ENCODE measurements at regions not wholly inside any gene's neighbourhood (a gene's known extent, or its start where the extent isn't known, plus 50 kb on each side); places are given as distances from the start of the nearest gene placed in this dataset.

DNA sequence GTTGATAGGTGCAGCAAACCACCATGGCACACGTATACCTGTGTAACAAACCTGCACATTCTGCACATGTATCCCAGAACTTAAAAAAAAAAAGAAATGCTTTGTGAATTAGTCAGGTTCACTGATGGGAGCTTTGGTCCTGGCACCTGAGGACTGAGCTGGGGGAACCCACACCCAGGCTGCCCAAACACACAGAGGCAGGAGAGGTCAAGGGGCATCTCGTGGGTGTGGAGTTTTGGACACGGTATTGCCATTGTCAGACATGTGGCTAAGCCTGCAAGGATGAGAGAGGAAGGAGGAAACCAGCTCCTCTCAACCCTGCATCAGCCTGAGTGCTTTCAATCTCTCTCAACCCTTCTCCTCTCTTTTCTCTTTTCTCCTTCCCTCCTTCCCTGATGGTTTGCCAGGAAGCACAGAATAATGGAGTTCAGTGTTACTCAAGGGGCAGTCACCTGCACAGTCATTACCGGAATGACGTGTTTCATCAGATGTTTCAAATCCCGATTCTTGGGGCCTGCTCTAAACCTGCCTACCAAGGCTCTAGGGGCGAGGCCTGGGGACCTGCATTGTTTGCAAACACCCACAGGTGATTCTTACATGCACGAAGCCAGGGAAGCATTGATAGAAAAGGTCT lies 89.9 kb upstream of the NEDD9 start:
- CTCF ChIA-PET = interaction anchor here (0.8 to 1.2 kb wide), 3 partner anchors 17 to 32 kb away, joined by 3 to 4 read pairs (median 3); no protein-coding TSS in a partner anchor
- Mint-ChIP-seq H3K27me3 (no peaks in the 10 kb centered on the region), H3K36me3 (ENCODE audit: low read depth) (peaks cover 43% of the 10 kb centered on the region), H3K4me1 (peaks cover 79% of the 10 kb centered on the region), H3K9me3 (ENCODE audit: low read depth) (no peaks in the 10 kb centered on the region), H3K4me3 (no peak overlapping the region), H3K27ac (no peak overlapping the region)
- no peak for DNase-seq
- POLR2A ChIA-PET = no interaction called here
- no peak for ATAC-seq
- intact Hi-C loops (cut with DNase I, micrococcal nuclease) = loop anchor here (5.0 to 10.0 kb wide), 2 partner anchors 90 to 392 kb away; no protein-coding TSS in a partner anchor

- H3K9me3 Mint-ChIP-seq (ENCODE audit: low read depth) = no peaks in the 10 kb centered on the region
- CTCF ChIA-PET = interaction anchor here (0.8 to 1.2 kb wide), 2 partner anchors 18 to 22 kb away, joined by 3 to 4 read pairs; no protein-coding TSS in a partner anchor
- H3K36me3 Mint-ChIP-seq (ENCODE audit: low read depth) = peaks cover 42% of the 10 kb centered on the region
- ATAC-seq (no peak), DNase-seq (no peak)
- H3K27ac Mint-ChIP-seq = no peak overlapping the region
- no peaks in the 10 kb centered on the region for H3K27me3 Mint-ChIP-seq
- H3K4me1 Mint-ChIP-seq = peaks cover 77% of the 10 kb centered on the region
- POLR2A ChIA-PET = no interaction called here
- intact Hi-C loops (cut with DNase I, micrococcal nuclease) = loop anchor here (5.0 to 10.0 kb wide), 2 partner anchors 91 to 394 kb away; no protein-coding TSS in a partner anchor
- H3K4me3 Mint-ChIP-seq = no peak overlapping the region
Measured at GRCh38 chr6:11320914-11321597, 88.6 kb upstream of the NEDD9 start.

GRCh38 chr6:11318835-11319813 lies 86.7 kb upstream of the NEDD9 start:
- ATAC-seq (no peak), DNase-seq (no peak)
- Mint-ChIP-seq H3K27ac (peak overlapping the region; percentile 85), H3K36me3 (ENCODE audit: low read depth) (peaks cover 42% of the 10 kb centered on the region), H3K4me3 (no peak overlapping the region), H3K9me3 (ENCODE audit: low read depth) (no peaks in the 10 kb centered on the region), H3K27me3 (no peaks in the 10 kb centered on the region), H3K4me1 (peaks cover 63% of the 10 kb centered on the region)
- ChIA-PET CTCF (interaction anchor here (0.7 to 1.4 kb wide), 5 partner anchors 27 to 146 kb away, joined by 3 to 4 read pairs (median 3); no protein-coding TSS in a partner anchor), POLR2A (interaction anchor here (0.7 to 1.4 kb wide), 4 partner anchors 35 to 117 kb away, joined by 3 to 6 read pairs (median 4); no protein-coding TSS in a partner anchor)
- intact Hi-C loops (cut with DNase I, micrococcal nuclease) = loop anchor here (1.0 to 5.0 kb wide), 5 partner anchors 28 to 87 kb away; partner anchors contain the start of gene NEDD9 (in 1 of the 2)

GRCh38 chr6:11317885-11318771 lies 85.7 kb upstream of the NEDD9 start:
- DNase-seq (peak; percentile 87), ATAC-seq (peak; percentile 93)
- Mint-ChIP-seq H3K4me1 (peaks cover 53% of the 10 kb centered on the region), H3K36me3 (ENCODE audit: low read depth) (peaks cover 46% of the 10 kb centered on the region), H3K9me3 (ENCODE audit: low read depth) (no peaks in the 10 kb centered on the region), H3K27ac (peak overlapping the region; percentile 85), H3K27me3 (no peaks in the 10 kb centered on the region), H3K4me3 (no peak overlapping the region)
- intact Hi-C loops (cut with DNase I, micrococcal nuclease) = loop anchor here (1.0 to 5.0 kb wide), 6 partner anchors 27 to 86 kb away; partner anchors contain the start of gene NEDD9 (in 1 of the 2)
- ChIA-PET POLR2A (interaction anchor here (0.7 to 1.4 kb wide), 4 partner anchors 36 to 116 kb away, joined by 3 to 6 read pairs (median 4); no protein-coding TSS in a partner anchor), CTCF (interaction anchor here (0.7 to 1.4 kb wide), 7 partner anchors 28 to 175 kb away, joined by 3 to 4 read pairs (median 3); no protein-coding TSS in a partner anchor)

- DNase-seq (no peak), ATAC-seq (no peak)
- ChIA-PET POLR2A (no interaction called here), CTCF (interaction anchor here (0.5 to 2.2 kb wide), 4 partner anchors 18 to 1983 kb away, joined by 3 to 8 read pairs (median 4); no protein-coding TSS in a partner anchor)
- Mint-ChIP-seq H3K4me1 (peaks cover 49% of the 10 kb centered on the region), H3K27me3 (no peaks in the 10 kb centered on the region), H3K36me3 (ENCODE audit: low read depth) (peaks cover 46% of the 10 kb centered on the region), H3K27ac (peak overlapping the region; percentile 11), H3K4me3 (no peak overlapping the region), H3K9me3 (ENCODE audit: low read depth) (no peaks in the 10 kb centered on the region)
- intact Hi-C loops (cut with DNase I, micrococcal nuclease) = loop anchor here in 1 of 2 experiments (5.0 kb wide), 1 partner anchor 39 kb away; no protein-coding TSS in a partner anchor
Measured at GRCh38 chr6:11315743-11316437, 83.4 kb upstream of the NEDD9 start.

DNA sequence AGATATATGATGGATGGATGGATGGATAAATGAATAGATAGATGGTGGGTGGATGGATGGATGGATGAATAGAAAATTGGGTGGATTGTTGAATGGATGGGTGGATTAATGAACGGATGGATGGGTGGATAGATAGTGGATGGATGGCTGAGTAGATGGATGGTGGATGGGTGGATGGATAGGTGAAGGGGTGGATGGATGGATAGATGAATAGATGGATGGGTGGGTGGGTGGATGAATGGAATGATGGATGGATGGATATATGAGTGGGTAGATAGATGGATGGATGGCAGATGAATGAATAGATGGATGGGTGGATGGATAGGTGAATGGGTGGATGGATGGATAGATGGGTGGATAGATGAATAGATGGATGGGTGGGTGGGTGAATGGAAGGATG lies 80.7 kb upstream of the NEDD9 start:
- no peaks in the 10 kb centered on the region for H3K27me3 Mint-ChIP-seq
- CTCF ChIA-PET = no interaction called here
- ATAC-seq (no peak), DNase-seq (no peak)
- no peak overlapping the region for H3K4me3 Mint-ChIP-seq
- intact Hi-C loops (cut with DNase I, micrococcal nuclease) = no loop called here
- POLR2A ChIA-PET = no interaction called here
- no peaks in the 10 kb centered on the region for H3K9me3 Mint-ChIP-seq (ENCODE audit: low read depth)
- H3K27ac Mint-ChIP-seq = no peak overlapping the region
- peaks cover 39% of the 10 kb centered on the region for H3K36me3 Mint-ChIP-seq (ENCODE audit: low read depth)
- peaks cover 26% of the 10 kb centered on the region for H3K4me1 Mint-ChIP-seq

DNA sequence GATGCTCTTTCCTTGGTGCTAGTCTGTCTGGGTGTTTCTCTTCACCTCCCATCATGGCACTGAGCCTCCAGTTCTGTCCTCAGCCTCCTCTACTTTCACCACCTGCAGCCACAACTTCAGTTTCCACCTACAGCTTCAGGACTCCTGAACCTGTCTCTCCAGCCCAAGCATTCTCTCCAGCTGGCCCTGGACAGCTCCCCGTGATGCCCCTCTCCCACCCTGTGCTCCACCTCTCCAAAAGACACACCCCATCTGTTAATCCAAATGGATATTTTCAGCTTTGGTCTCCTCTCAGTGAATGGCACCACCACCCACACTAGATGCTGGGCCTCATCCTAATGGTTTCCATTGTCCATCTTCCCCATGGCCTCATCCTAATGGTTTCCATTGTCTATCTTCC lies 79.5 kb upstream of the NEDD9 start:
- ATAC-seq (no peak), DNase-seq (no peak)
- intact Hi-C loops (cut with DNase I, micrococcal nuclease) = no loop called here
- POLR2A ChIA-PET = no interaction called here
- no peaks in the 10 kb centered on the region for H3K9me3 Mint-ChIP-seq (ENCODE audit: low read depth)
- H3K27ac Mint-ChIP-seq = no peak overlapping the region
- H3K4me1 Mint-ChIP-seq = peaks cover 21% of the 10 kb centered on the region
- peaks cover 33% of the 10 kb centered on the region for H3K36me3 Mint-ChIP-seq (ENCODE audit: low read depth)
- H3K27me3 Mint-ChIP-seq = no peaks in the 10 kb centered on the region
- CTCF ChIA-PET = no interaction called here
- H3K4me3 Mint-ChIP-seq = no peak overlapping the region

DNA sequence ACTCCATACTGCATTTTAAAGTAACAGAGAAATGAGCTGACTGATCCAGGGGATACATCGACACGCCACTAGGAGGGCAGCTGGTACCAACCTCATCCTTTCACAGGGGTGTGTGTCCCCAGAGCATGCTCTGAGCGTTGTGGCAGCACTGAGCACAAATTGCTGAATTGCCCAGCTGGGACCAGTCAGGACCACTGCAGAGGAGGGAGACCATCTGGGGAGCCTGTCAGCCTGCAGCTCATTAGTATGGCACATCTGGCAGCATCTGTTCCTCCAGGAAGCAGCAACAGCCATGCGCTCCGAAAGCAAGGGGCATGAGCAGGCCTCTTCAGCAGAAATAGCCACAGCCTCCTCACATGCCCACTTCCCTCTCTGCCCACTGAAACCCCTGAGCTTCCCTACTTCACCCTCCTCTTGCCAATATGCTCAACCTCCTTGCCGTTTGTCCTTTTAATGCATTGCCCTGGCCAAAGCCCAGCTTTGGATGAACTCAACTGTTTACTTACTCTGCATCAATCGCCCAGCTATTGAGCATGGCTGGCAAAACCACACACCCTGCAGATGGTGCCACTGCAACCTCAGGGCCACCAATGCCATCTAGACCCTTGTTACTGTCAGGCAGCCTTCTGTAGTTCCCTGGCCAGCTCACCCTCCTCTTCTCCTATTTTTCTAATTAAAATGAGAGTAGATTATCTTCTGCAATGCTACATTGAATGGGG lies 77.6 kb upstream of the NEDD9 start:
- peaks cover 13% of the 10 kb centered on the region for H3K4me1 Mint-ChIP-seq
- no peak overlapping the region for H3K4me3 Mint-ChIP-seq
- no peaks in the 10 kb centered on the region for H3K27me3 Mint-ChIP-seq
- intact Hi-C loops (cut with DNase I, micrococcal nuclease) = no loop called here
- ATAC-seq = no peak
- ChIA-PET POLR2A (interaction anchor here (0.6 kb wide), 1 partner anchor 57 kb away, joined by 3 read pairs; no protein-coding TSS in a partner anchor), CTCF (interaction anchor here (1.0 kb wide), 1 partner anchor 19 kb away, joined by 3 read pairs; no protein-coding TSS in a partner anchor)
- no peaks in the 10 kb centered on the region for H3K9me3 Mint-ChIP-seq (ENCODE audit: low read depth)
- H3K27ac Mint-ChIP-seq = no peak overlapping the region
- DNase-seq = no peak
- H3K36me3 Mint-ChIP-seq (ENCODE audit: low read depth) = peaks cover 38% of the 10 kb centered on the region

- Mint-ChIP-seq H3K27me3 (no peaks in the 10 kb centered on the region), H3K27ac (peak overlapping the region; percentile 7), H3K9me3 (ENCODE audit: low read depth) (no peaks in the 10 kb centered on the region), H3K4me1 (peaks cover 16% of the 10 kb centered on the region), H3K36me3 (ENCODE audit: low read depth) (peaks cover 56% of the 10 kb centered on the region), H3K4me3 (no peak overlapping the region)
- ATAC-seq = peak; percentile 75
- ChIA-PET POLR2A (interaction anchor here (0.7 kb wide), 1 partner anchor 17 kb away, joined by 3 read pairs; no protein-coding TSS in a partner anchor), CTCF (interaction anchor here (1.1 kb wide), 1 partner anchor 9 kb away, joined by 3 read pairs; no protein-coding TSS in a partner anchor)
- peak; percentile 21 for DNase-seq
- intact Hi-C loops (cut with DNase I, micrococcal nuclease) = no loop called here
Measured at GRCh38 chr6:11307226-11307625, 74.8 kb upstream of the NEDD9 start.
